ENCODE measurements at regions not wholly inside any gene's neighbourhood (a gene's known extent, or its start where the extent isn't known, plus 50 kb on each side); places are given as distances from the start of the nearest gene placed in this dataset.

GRCh38 chrX:75873993-75874392, 88.9 kb upstream of the MAGEE2 start:
- intact Hi-C loops (cut with micrococcal nuclease; ENCODE audit: unreplicated experiment): no loop called here
- H3K9me2 ChIP-seq (ENCODE audit: insufficient read depth): no peaks in the 10 kb centered on the region
- no peak for TF ChIP-seq CTCF (conservative IDR thresholded peaks at IDR 0.05)
- TF ChIP-seq EZH2 (IDR thresholded peaks at IDR 0.05; ENCODE audit: low read depth): no peak
- ChIA-PET CTCF (no interaction called here), POLR2A (ENCODE audit: unreplicated experiment) (no interaction called here)
- H3K4me3 ChIP-seq: no peak overlapping the region
- no peaks in the 10 kb centered on the region for H3K4me1 ChIP-seq (replicated peaks; ENCODE audit: insufficient read depth)
- no peak for DNase-seq
- BruUV-seq (replicated peaks): no TSS peak
- no peak overlapping the region for H3K27ac ChIP-seq
- no peak overlapping the region for H2AFZ ChIP-seq
- no peaks in the 10 kb centered on the region for H3K36me3 ChIP-seq (ENCODE audit: low read depth)
- no peak overlapping the region for H3K4me2 ChIP-seq
- H4K20me1 ChIP-seq (ENCODE audit: insufficient read depth): no peaks in the 10 kb centered on the region
- no peaks in the 10 kb centered on the region for H3K9me3 ChIP-seq (ENCODE audit: insufficient read depth, low read depth)
- no peaks in the 10 kb centered on the region for H3K27me3 ChIP-seq (ENCODE audit: insufficient read depth, low read depth)
- H3F3A ChIP-seq (ENCODE audit: insufficient read depth, low read depth): no peaks in the 10 kb centered on the region
- no peaks in the 10 kb centered on the region for H3K79me2 ChIP-seq (ENCODE audit: low read depth)

GRCh38 chrX:75883446-75883845, 98.4 kb upstream of the MAGEE2 start:
- H3F3A ChIP-seq (ENCODE audit: insufficient read depth, low read depth): no peaks in the 10 kb centered on the region
- DNase-seq: no peak
- H3K4me2 ChIP-seq: no peak overlapping the region
- H3K9me3 ChIP-seq (ENCODE audit: insufficient read depth, low read depth): no peaks in the 10 kb centered on the region
- ChIA-PET CTCF (no interaction called here), POLR2A (ENCODE audit: unreplicated experiment) (no interaction called here)
- H3K4me3 ChIP-seq: no peak overlapping the region
- H3K9me2 ChIP-seq (ENCODE audit: insufficient read depth): no peaks in the 10 kb centered on the region
- no peaks in the 10 kb centered on the region for H3K36me3 ChIP-seq (ENCODE audit: low read depth)
- H3K27me3 ChIP-seq (ENCODE audit: insufficient read depth, low read depth): no peaks in the 10 kb centered on the region
- H2AFZ ChIP-seq: no peak overlapping the region
- intact Hi-C loops (cut with micrococcal nuclease; ENCODE audit: unreplicated experiment): no loop called here
- no peaks in the 10 kb centered on the region for H3K4me1 ChIP-seq (replicated peaks; ENCODE audit: insufficient read depth)
- BruUV-seq (replicated peaks): no TSS peak
- H3K79me2 ChIP-seq (ENCODE audit: low read depth): no peaks in the 10 kb centered on the region
- H4K20me1 ChIP-seq (ENCODE audit: insufficient read depth): no peaks in the 10 kb centered on the region
- no peak overlapping the region for H3K27ac ChIP-seq
- TF ChIP-seq CTCF (conservative IDR thresholded peaks at IDR 0.05): no peak
- no peak for TF ChIP-seq EZH2 (IDR thresholded peaks at IDR 0.05; ENCODE audit: low read depth)

- Histone ChIP-seq H4K20me1 (ENCODE audit: insufficient read depth) (no peaks in the 10 kb centered on the region), H3K4me1 (replicated peaks; ENCODE audit: insufficient read depth) (no peaks in the 10 kb centered on the region), H2AFZ (no peak overlapping the region), H3K4me3 (no peak overlapping the region), H3K27ac (no peak overlapping the region), H3K27me3 (ENCODE audit: insufficient read depth, low read depth) (no peaks in the 10 kb centered on the region), H3K9me2 (ENCODE audit: insufficient read depth) (no peaks in the 10 kb centered on the region), H3K79me2 (ENCODE audit: low read depth) (no peaks in the 10 kb centered on the region), H3K9me3 (ENCODE audit: insufficient read depth, low read depth) (no peaks in the 10 kb centered on the region), H3K4me2 (no peak overlapping the region), H3K36me3 (ENCODE audit: low read depth) (no peaks in the 10 kb centered on the region), H3F3A (ENCODE audit: insufficient read depth, low read depth) (no peaks in the 10 kb centered on the region)
- POLR2A ChIA-PET (ENCODE audit: unreplicated experiment): no interaction called here
- intact Hi-C loops (cut with micrococcal nuclease; ENCODE audit: unreplicated experiment): no loop called here
- TF ChIP-seq CTCF (conservative IDR thresholded peaks at IDR 0.05): no peak
- TF ChIP-seq EZH2 (IDR thresholded peaks at IDR 0.05; ENCODE audit: low read depth): no peak
- no TSS peak for BruUV-seq (replicated peaks)
- CTCF ChIA-PET: no interaction called here
- DNase-seq: no peak
These were observed 102.8 kb upstream of the MAGEE2 start for GRCh38 chrX:75887833-75888232.
